ENCODE measurements at regions not wholly inside any gene's neighbourhood (a gene's known extent, or its start where the extent isn't known, plus 50 kb on each side); places are given as distances from the start of the nearest gene placed in this dataset.

- TF ChIP-seq CTCF (IDR thresholded peaks at IDR 0.05), result no peak
- ATAC-seq, result no peak
- no peak for DNase-seq
- Histone ChIP-seq H3K4me1 (no peaks in the 10 kb centered on the region), H3K36me3 (ENCODE audit: insufficient read depth in 1 of 2, low read depth in 1 of 2) (no peaks in the 10 kb centered on the region), H3K27me3 (ENCODE audit: insufficient read depth in 3 of 3, low read length in 2 of 3) (no peaks in the 10 kb centered on the region), H3K9me3 (no peaks in the 10 kb centered on the region), H3K27ac (no peak overlapping the region), H3K4me3 (no peak overlapping the region)
- intact Hi-C loops (cut with DNase I), result no loop called here
These were observed 211.4 kb upstream of the SETMAR start for GRCh38 chr3:4091786-4092185.

GRCh38 chr3:4097801-4098200 is 205.4 kb upstream of the SETMAR start:
- no peak overlapping the region for H3K4me3 ChIP-seq
- 63 to 80% (median 71%) methylated on average over 2 of the region's 2 CpGs for WGBS, 3 donors
- intact Hi-C loops (cut with DNase I), result no loop called here

GRCh38 chr3:4099607-4100006 is 203.6 kb upstream of the SETMAR start:
- Histone ChIP-seq H3K4me3 (no peak overlapping the region), H3K36me3 (ENCODE audit: insufficient read depth in 1 of 2, low read depth in 1 of 2) (no peaks in the 10 kb centered on the region), H3K27ac (no peak overlapping the region), H3K9me3 (peaks cover 15% of the 10 kb centered on the region), H3K27me3 (ENCODE audit: insufficient read depth in 3 of 3, low read length in 2 of 3) (no peaks in the 10 kb centered on the region), H3K4me1 (no peaks in the 10 kb centered on the region)
- DNase-seq (no peak), ATAC-seq (no peak)
- intact Hi-C loops (cut with DNase I), result no loop called here
- no peak for TF ChIP-seq CTCF (IDR thresholded peaks at IDR 0.05)

More at GRCh38 chr3:4097801-4098200, 205.4 kb upstream of the SETMAR start:
- Histone ChIP-seq H3K27me3 (ENCODE audit: insufficient read depth in 3 of 3, low read length in 2 of 3) (no peaks in the 10 kb centered on the region), H3K36me3 (ENCODE audit: insufficient read depth in 1 of 2, low read depth in 1 of 2) (no peaks in the 10 kb centered on the region), H3K4me1 (no peaks in the 10 kb centered on the region), H3K27ac (no peak overlapping the region), H3K9me3 (peaks cover 15% of the 10 kb centered on the region)
- DNase-seq (no peak), ATAC-seq (no peak)
- no peak for TF ChIP-seq CTCF (IDR thresholded peaks at IDR 0.05)

- no peaks in the 10 kb centered on the region for H3K27me3 ChIP-seq (ENCODE audit: insufficient read depth in 3 of 3, low read length in 2 of 3)
- DNase-seq, result no peak
- intact Hi-C loops (cut with DNase I), result no loop called here
- no peaks in the 10 kb centered on the region for H3K36me3 ChIP-seq (ENCODE audit: insufficient read depth in 1 of 2, low read depth in 1 of 2)
- no peak overlapping the region for H3K27ac ChIP-seq
- no peak overlapping the region for H3K4me3 ChIP-seq
- no peak for ATAC-seq
- H3K9me3 ChIP-seq, result no peaks in the 10 kb centered on the region
- 70 to 77% (median 74%) methylated on average over 3 of the region's 3 CpGs for WGBS, 3 donors
- TF ChIP-seq CTCF (IDR thresholded peaks at IDR 0.05), result no peak
- no peaks in the 10 kb centered on the region for H3K4me1 ChIP-seq
These were observed 195.7 kb upstream of the SETMAR start for GRCh38 chr3:4107430-4107829.

GRCh38 chr3:4113811-4114522 is 189.2 kb upstream of the SETMAR start:
- intact Hi-C loops (cut with DNase I), result no loop called here

More at GRCh38 chr3:4113811-4114522, 189.2 kb upstream of the SETMAR start:
- no peak for DNase-seq
- H3K9me3 ChIP-seq, result no peaks in the 10 kb centered on the region
- no peaks in the 10 kb centered on the region for H3K4me1 ChIP-seq
- TF ChIP-seq CTCF (IDR thresholded peaks at IDR 0.05), result no peak
- H3K27ac ChIP-seq, result no peak overlapping the region
- H3K36me3 ChIP-seq (ENCODE audit: insufficient read depth in 1 of 2, low read depth in 1 of 2), result no peaks in the 10 kb centered on the region
- H3K27me3 ChIP-seq (ENCODE audit: insufficient read depth in 3 of 3, low read length in 2 of 3), result no peaks in the 10 kb centered on the region
- no peak for ATAC-seq
- 51 to 66% (median 62%) methylated on average over 2 of the region's 2 CpGs for WGBS, 3 donors
- H3K4me3 ChIP-seq, result no peak overlapping the region
